Stimulated activated CD4-positive, alpha-beta T cell treated with anti-CD3 and anti-CD28 coated beads, Interleukin-15, amount 100 ng/mL, for 24 hours (primary cell): ENCODE measurements at regions not wholly inside any gene's neighbourhood (a gene's known extent, or its start where the extent isn't known, plus 50 kb on each side); places are given as distances from the start of the nearest gene placed in this dataset.
"Not testable (repeated sequence)": the region's sequence is repeated elsewhere in the genome, so short reads cannot be mapped to it uniquely, and the experiment has no call there.

ENCODE experiments used
- DNase-seq: peaks from one replicate; pipeline ENCODE4 v3.0.0-alpha.2; 2020

DNA sequence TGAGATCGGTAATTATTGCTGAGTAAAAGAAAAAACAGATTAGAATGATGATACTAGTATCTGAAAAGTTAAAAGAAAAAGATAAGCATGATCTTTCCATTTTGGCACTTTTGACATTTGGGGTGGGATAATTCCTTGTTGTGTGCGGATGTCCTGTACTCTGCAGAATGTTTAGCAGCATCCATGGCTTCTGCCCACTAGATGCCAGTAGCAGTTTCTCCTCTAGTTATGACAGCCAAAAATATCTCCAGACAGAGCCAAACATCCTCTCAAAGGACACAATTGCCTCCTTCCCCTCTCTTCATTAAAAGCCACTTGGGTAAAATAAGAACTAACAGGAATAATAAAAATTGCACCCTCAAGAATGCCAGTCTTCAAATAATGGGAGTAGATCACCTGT lies 468.8 kb upstream of the GRM7 start:
- no peak for DNase-seq

GRCh38 chr3:6394944-6395343 lies 466.0 kb upstream of the GRM7 start:
- DNase-seq: no peak

- DNase-seq: no peak
Observed at GRCh38 chr3:6396631-6397030, 464.3 kb upstream of the GRM7 start.

DNA sequence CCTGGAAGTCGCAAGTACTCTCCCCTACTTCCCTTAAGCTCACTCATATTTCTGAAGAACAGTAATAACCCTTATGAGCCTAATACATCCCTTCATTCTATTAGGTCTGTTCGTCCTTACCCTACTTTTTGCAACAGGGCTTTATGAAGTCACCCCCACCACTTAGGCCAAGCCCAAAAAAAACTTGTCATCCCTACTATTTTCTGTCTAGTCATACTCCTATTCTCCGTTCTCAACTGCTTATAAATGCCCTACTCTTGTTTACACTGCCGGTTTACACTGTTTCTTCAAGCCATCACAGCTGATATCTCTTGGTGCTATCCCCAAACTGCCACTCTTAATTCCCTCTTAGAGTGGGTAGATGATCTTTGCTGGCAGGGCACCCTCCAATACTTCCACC lies 458.2 kb upstream of the GRM7 start:
- DNase-seq: not testable (repeated sequence)

- not testable (repeated sequence) for DNase-seq
Observed at GRCh38 chr3:6406923-6407322, 454.0 kb upstream of the GRM7 start.

- DNase-seq: no peak
Observed at GRCh38 chr3:6416049-6416661, 444.8 kb upstream of the GRM7 start.

- no peak for DNase-seq
Observed at GRCh38 chr3:6417174-6417573, 443.7 kb upstream of the GRM7 start.

- no peak for DNase-seq
Observed at GRCh38 chr3:6418485-6418884, 442.4 kb upstream of the GRM7 start.

- no peak for DNase-seq
Observed at GRCh38 chr3:6421666-6422445, 439.1 kb upstream of the GRM7 start.

- no peak for DNase-seq
Observed at GRCh38 chr3:6425289-6425820, 435.6 kb upstream of the GRM7 start.

DNA sequence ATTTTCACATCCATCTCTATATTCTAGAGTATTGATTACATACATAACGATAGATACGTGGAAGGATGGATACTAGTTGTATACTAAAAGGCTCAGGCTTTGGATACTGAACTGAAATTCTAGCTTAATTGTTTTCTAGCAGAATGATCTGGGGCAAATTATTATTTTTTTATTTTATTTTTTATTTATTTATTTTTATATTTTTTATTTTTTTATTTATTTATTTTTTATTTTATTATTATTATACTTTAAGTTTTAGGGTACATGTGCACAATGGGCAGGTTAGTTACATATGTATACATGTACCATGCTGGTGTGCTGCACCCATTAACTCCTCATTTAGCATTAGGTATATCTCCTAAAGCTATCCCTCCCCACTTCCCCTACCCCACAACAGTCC lies 432.6 kb upstream of the GRM7 start:
- DNase-seq: not testable (repeated sequence)

GRCh38 chr3:6435951-6436350 lies 425.0 kb upstream of the GRM7 start:
- no peak for DNase-seq

GRCh38 chr3:6437631-6438030 lies 423.3 kb upstream of the GRM7 start:
- DNase-seq: no peak

DNA sequence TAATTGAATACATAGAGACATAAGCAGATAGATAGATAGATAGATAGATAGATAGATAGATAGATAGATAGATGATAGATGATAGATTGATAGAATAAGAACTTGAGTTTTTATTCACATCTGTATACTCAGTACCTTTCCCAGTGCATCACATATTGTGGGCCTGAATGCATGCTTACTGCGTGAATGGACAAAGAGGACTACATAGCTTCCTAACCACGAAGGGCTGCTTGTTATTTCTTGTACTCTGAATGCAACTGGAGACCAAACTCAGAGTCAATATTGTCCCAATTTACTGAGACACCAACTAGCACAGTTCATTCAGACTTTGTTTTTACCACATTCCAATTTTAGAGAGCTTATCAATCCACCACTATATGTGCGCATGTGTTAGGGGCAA lies 422.9 kb upstream of the GRM7 start:
- DNase-seq: no peak

DNA sequence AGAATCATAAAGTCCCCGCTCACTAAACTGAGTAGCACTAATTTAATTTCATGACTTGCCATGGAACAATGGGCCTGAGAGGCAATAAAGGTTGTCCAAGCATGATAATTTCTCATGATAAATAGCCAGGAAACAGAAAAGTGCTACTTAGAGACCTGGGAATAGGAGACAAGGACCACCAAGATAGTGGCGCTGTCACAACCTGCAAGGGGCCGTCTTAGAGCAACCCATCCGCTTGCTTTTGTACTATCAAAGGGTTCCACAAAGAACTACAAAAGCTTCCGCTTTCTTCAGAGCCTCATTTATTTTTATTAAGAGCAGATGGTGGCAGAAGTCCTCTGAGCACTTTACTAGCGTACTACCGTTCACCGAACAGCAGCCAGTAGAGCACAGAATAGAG lies 421.7 kb upstream of the GRM7 start:
- DNase-seq: no peak

- DNase-seq: no peak
Observed at GRCh38 chr3:6439824-6440223, 421.1 kb upstream of the GRM7 start.

GRCh38 chr3:6444888-6445658 lies 415.8 kb upstream of the GRM7 start:
- DNase-seq: no peak

DNA sequence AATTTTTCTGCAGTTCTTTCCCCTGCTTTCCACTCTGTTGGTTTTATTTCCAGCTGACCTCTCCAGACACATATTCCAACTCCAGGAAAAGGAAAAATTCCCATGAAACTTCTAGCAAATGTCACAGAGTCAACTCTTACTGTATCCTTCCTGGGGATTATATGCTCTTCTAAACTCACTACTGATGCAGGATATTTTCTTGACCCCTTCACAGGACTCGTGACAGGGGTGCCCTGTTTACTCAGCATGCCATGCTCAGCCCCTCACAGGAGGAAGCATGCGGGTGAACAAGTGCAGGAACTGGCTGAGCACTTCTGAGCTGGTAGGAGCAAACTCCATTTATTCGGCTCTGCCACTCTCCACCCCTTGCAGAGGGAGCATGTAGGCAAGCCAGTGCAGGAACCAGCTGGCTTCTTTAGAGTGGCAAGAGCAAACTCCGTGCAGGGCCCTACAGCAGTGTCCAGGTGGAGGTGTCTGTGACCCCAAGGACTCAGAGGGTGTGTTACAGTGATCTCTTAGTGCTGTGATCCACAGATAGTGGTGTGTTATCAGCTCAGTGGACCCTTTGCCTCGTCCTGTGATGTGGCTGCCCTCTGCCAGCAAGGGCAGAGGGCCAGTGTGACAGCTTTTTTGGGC lies 413.6 kb upstream of the GRM7 start:
- DNase-seq: no peak

DNA sequence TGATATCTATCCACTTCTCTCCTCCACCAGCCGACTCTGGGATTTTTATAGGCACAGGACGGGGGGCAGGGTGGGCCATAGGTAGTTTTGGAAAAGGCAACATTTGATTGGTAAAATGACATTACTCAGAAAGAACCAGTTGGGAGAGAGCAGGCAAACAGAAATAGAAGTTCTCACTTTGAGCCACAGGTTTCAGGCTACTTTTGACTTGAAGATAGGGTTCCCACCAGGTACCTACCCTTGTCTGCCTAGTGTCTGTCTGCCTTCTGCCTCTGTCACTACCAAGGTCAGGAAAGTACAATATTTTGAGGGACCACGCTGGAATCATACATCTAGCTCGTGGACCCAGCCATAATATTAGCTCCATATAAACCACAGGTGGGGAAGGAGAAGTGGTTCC lies 412.9 kb upstream of the GRM7 start:
- no peak for DNase-seq

DNA sequence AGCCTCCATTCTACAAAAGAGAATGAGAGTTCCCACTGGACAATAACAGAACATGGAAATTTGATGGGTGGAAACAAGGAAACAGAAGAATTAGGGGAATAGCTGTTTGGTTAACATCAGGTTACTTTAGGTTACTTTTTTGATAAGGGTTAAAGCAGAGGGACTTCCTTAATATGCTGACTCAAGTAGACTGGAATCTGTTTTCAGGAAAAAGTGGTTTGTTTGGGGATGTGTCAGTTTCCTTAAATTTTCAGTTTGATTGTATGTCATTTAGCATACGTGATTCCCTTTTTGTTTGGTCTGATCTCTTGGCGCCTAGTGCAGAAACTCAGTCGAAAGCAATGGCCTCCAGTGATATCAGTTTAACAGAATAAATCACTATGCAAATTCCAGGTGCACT lies 411.8 kb upstream of the GRM7 start:
- no peak for DNase-seq

DNA sequence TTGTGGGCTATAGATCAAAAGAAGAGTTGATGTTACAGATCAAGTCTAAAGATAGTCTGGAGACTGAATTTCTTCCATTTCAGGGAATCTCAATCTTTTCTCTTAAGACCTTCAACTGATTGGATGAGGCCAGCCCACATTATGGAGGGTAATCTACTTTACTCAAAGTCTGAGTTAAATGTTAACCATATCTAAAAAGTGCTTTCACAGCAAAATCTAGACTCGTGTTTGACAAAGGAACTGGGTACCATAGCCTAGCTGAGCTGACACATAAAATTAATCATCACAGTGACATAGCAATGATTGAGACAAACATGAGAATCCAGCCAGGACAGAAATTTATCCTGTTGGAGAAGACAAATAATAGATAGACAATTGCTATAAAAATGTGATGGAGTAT lies 407.9 kb upstream of the GRM7 start:
- DNase-seq: no peak

GRCh38 chr3:6455031-6455430 lies 405.9 kb upstream of the GRM7 start:
- DNase-seq: no peak

- DNase-seq: no peak
Observed at GRCh38 chr3:6467186-6467585, 393.7 kb upstream of the GRM7 start.
